ENCODE measurements at regions not wholly inside any gene's neighbourhood (a gene's known extent, or its start where the extent isn't known, plus 50 kb on each side); places are given as distances from the start of the nearest gene placed in this dataset.

- DNase-seq (ENCODE audit: low read depth) = no peak
Measured at GRCh38 chr2:128494307-128494639, 175.6 kb upstream of the HS6ST1 start.

- DNase-seq (ENCODE audit: low read depth) = no peak
Measured at GRCh38 chr2:128494640-128495321, 176.1 kb upstream of the HS6ST1 start.

GRCh38 chr2:128495996-128496547 is 177.4 kb upstream of the HS6ST1 start:
- DNase-seq (ENCODE audit: low read depth) = no peak

GRCh38 chr2:128496700-128497099 is 178.0 kb upstream of the HS6ST1 start:
- DNase-seq (ENCODE audit: low read depth) = no peak

- no peak for DNase-seq (ENCODE audit: low read depth)
Measured at GRCh38 chr2:128497461-128497860, 178.8 kb upstream of the HS6ST1 start.

DNA sequence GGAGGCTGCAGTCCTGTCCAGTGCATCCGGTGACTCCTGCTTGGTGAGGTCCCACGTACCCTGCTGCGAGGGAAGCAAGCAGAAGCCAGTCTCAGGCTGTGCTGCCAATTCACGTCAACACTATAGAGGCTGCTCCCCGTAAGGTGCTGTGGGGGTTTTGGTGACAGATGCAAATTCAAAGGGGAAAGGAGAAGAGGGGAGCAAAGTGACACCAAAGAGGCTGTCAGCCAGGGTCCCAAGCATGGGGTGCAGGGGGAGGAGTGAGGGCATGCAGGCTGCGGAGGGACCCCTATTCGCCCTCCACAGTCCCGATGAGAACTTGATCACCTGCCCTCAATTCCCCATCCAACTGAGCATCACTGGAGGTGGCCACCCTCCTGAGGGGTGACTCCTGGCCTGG is 179.4 kb upstream of the HS6ST1 start:
- DNase-seq (ENCODE audit: low read depth) = no peak

GRCh38 chr2:128498589-128498988 is 179.9 kb upstream of the HS6ST1 start:
- no peak for DNase-seq (ENCODE audit: low read depth)

DNA sequence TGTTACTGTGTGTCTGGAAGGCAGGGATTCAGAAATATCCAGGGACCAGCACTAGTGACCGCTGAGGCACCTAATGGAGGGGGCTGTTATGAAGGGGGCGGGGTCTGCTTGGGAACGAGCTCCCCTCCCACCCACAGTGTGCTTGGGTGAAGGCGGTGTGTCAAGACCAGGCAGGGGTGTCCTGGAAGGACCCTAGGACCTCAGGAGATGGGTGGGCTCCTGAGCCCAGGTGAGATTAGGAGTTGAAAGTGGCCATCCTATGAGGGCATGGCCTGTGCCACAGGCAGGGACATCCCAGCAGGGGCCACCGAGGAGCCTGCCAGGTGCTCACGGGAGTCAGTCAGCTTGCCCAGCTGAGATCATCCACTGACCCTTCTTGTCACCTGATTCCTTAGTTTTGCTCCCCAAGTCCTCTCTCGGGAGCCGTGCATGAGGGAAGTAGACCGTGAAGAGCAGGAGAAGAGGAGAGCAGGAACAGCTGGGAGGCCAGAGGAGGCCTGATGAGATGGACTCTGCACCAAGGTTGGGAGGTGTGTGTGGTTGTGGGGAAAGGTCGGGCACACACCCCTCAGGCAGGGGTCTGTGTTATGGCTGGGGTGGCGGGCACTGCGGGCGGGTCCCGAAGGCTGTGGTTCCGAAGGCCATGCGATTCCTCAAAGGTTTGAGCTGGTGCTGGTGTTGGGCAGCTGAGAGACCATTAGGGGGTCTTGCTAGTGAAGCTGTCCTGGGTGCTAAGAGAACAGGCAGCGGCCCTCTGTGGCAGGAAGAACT is 180.9 kb upstream of the HS6ST1 start:
- DNase-seq (ENCODE audit: low read depth) = no peak

GRCh38 chr2:128500138-128500800 is 181.6 kb upstream of the HS6ST1 start:
- DNase-seq (ENCODE audit: low read depth) = no peak

GRCh38 chr2:128501006-128501690 is 182.5 kb upstream of the HS6ST1 start:
- DNase-seq (ENCODE audit: low read depth) = no peak

DNA sequence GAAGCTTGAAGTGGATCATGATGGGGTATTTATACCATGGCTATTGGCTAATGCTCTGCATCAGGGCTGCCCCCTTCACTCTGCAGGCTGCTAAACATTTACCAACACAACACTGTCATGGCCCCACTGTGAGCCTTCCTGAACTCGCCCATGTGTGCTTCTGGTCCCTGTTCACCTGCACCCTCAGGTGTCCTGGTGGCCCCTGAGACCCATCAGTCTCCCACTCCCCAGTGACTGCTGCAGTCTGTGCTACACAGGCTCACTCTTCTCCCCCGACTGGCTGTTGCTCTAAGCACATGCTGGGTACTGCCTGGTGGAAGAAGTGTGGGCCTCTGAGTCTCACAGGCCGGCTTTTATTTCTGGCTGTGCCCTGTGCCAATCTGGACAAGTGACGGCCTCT is 183.0 kb upstream of the HS6ST1 start:
- DNase-seq (ENCODE audit: low read depth) = no peak

- no peak for DNase-seq (ENCODE audit: low read depth)
Measured at GRCh38 chr2:128502200-128502599, 183.5 kb upstream of the HS6ST1 start.

GRCh38 chr2:128502638-128503246 is 184.1 kb upstream of the HS6ST1 start:
- DNase-seq (ENCODE audit: low read depth) = no peak

GRCh38 chr2:128503399-128504245 is 185.0 kb upstream of the HS6ST1 start:
- DNase-seq (ENCODE audit: low read depth) = no peak

- DNase-seq (ENCODE audit: low read depth) = no peak
Measured at GRCh38 chr2:128504246-128505149, 185.8 kb upstream of the HS6ST1 start.

- no peak for DNase-seq (ENCODE audit: low read depth)
Measured at GRCh38 chr2:128505150-128505490, 186.5 kb upstream of the HS6ST1 start.

DNA sequence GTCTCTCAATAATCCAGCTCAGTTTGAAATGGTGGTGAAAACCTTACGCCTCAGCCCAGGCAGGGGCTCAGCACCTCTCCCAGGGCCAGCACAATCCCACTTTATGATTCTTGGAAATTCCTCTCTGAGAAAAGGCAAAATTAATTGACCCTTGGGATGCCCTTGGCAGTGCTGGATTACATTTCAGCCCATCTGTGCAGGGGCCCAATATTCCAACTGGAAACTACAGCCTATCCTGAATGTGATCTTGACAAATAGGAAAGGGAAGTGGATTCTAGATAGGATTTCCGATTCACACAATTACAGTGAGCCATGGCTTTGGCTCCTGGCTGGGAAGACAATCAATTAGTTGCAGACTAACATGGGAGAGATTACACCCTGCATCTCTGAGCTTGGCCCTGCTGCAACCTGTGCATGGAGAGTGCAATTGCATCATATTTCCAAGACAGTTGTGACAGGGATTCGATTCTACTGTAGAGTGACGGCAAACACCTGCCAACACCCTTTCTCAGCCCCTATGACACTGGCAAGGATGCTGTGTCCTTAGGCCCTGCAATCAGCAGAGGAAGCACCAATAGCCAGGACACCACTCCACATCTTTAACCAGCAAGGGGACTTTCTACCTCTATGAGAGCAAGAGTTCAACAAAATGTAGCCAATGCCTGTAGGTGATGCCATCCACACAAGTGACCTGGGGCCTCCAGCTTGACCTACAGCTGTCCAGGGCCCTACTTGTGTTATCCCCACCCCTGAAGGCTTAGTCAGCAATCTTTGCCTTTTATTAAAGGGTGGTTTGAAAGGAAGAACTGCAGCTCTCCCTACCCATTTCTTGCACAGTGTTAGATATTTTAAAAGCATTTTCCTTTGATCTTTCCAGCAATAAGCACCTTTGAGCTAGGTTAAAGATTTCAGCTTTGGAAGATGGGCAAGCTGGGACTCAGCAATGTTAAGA is 187.2 kb upstream of the HS6ST1 start:
- DNase-seq (ENCODE audit: low read depth) = no peak

DNA sequence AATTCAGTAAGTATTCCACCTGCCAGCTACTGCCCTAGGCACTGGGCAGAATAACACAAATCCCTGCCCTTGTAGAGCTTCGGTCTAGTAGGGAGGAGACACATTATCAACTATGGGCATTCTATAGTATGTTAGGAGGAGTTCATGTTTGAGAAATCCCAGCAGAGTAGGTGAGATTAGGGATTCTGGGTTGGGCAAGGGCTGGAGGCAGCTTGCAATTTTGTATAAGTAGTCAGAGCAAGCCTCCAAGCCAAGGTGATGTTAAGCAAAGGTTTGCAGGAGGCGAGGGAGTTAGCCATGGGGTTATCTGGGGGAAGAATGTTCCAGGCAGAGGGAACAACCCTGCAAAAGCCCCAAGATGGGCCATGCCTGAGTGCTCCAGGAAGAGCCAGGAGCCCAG is 187.9 kb upstream of the HS6ST1 start:
- DNase-seq (ENCODE audit: low read depth) = no peak
